Osteocyte (in vitro differentiated cells): ENCODE measurements at regions not wholly inside any gene's neighbourhood (a gene's known extent, or its start where the extent isn't known, plus 50 kb on each side); places are given as distances from the start of the nearest gene placed in this dataset.

Experiments used
- DNase-seq: peaks from one replicate; pipeline ENCODE4 v3.0.0; 2021; ENCODE audit warnings: mixed read lengths; ENCODE audit not compliant: unreplicated experiment; ENCODE audit errors: extremely low spot score
- H3K27ac Mint-ChIP-seq: one replicate; pipeline ENCODE4 v1.8.0; 2021; ENCODE audit warnings: mild to moderate bottlenecking, mixed read lengths; ENCODE audit not compliant: unreplicated experiment
- H3K27me3 Mint-ChIP-seq: one replicate; pipeline ENCODE4 v1.8.0; 2021; ENCODE audit warnings: mixed read lengths; ENCODE audit not compliant: unreplicated experiment
- H3K36me3 Mint-ChIP-seq: one replicate; pipeline ENCODE4 v1.8.0; 2021; ENCODE audit warnings: mixed read lengths; ENCODE audit not compliant: unreplicated experiment
- H3K4me1 Mint-ChIP-seq: one replicate; pipeline ENCODE4 v1.8.0; 2021; ENCODE audit warnings: mixed read lengths; ENCODE audit not compliant: unreplicated experiment
- H3K4me3 Mint-ChIP-seq: one replicate; pipeline ENCODE4 v1.8.0; 2021; ENCODE audit warnings: mild to moderate bottlenecking, moderate library complexity, mixed read lengths; ENCODE audit not compliant: unreplicated experiment
- H3K9me3 Mint-ChIP-seq: one replicate; pipeline ENCODE4 v1.8.0; 2021; ENCODE audit warnings: mixed read lengths; ENCODE audit not compliant: unreplicated experiment
- TF ChIP-seq, protein P1 (sequence below): fragments of 200-600 bp; sonication (generic); IDR thresholded peaks from 2 replicates; pipeline ENCODE4 v1.5.0; 2021; ENCODE audit warnings: antibody characterized with exemption, mild to moderate bottlenecking, moderate library complexity

DNA sequence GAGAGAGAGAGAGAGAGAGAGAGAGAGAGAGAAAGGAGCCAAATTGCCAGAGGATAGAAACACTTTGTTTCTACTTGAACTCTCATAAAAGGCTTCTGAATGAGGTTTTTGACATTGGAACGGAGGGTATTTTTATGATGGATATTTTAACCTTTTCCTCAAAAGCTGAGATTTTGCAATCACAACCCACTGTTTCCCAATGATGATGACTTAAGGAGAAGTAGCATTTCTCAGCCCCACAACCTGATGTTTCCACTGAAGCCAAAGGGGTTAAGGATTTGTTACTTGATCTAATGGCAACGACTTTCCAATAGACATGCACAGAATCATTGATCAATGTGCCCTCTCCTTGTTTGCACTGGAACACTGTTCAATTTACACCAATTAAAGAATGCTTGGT is 67.1 kb upstream of the POU3F3 start:
- H3K36me3 Mint-ChIP-seq, result no peaks in the 10 kb centered on the region
- H3K27me3 Mint-ChIP-seq, result no peaks in the 10 kb centered on the region
- no peaks in the 10 kb centered on the region for H3K9me3 Mint-ChIP-seq
- no peak overlapping the region for H3K4me3 Mint-ChIP-seq
- H3K4me1 Mint-ChIP-seq, result peaks cover 26% of the 10 kb centered on the region
- no peak overlapping the region for H3K27ac Mint-ChIP-seq
- no peak for DNase-seq
- TF ChIP-seq, protein P1, sequence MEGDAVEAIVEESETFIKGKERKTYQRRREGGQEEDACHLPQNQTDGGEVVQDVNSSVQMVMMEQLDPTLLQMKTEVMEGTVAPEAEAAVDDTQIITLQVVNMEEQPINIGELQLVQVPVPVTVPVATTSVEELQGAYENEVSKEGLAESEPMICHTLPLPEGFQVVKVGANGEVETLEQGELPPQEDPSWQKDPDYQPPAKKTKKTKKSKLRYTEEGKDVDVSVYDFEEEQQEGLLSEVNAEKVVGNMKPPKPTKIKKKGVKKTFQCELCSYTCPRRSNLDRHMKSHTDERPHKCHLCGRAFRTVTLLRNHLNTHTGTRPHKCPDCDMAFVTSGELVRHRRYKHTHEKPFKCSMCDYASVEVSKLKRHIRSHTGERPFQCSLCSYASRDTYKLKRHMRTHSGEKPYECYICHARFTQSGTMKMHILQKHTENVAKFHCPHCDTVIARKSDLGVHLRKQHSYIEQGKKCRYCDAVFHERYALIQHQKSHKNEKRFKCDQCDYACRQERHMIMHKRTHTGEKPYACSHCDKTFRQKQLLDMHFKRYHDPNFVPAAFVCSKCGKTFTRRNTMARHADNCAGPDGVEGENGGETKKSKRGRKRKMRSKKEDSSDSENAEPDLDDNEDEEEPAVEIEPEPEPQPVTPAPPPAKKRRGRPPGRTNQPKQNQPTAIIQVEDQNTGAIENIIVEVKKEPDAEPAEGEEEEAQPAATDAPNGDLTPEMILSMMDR, result no peak

DNA sequence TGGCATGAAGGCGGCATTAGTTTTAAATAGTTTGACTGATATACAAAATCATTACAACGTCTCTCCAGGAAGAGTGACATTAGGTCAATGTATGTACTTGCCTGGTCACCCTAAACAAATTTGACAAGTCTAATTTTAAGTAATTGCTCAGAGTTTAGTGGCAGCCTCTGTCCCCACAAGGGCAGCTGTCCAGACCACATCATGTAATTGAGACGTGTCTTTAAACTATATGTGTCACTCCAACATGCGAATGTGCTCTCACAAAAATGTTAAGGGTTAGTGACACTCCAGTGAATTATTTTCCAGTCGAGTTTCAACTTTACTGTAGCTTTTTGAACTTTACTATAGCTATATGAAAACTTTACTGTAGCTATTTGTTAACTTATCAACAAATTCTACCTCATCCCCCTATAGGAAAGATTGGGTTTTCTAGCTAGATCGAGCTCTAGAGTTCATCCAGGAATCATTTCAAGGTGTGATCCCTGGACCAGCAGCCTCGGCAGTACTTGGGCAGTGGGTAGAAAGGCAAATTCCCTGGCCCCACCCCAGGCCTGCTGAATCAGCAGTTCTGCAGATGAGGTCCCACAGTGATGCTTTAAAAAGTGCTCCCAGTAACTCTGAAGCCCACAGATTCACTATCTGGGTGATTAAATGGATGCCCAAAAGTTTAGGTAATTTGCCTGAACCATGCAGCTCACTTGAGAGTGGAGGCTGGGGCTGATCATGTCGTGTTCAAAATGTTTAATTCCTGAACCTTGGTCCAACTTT is 66.4 kb upstream of the POU3F3 start:
- H3K36me3 Mint-ChIP-seq, result no peaks in the 10 kb centered on the region
- H3K27ac Mint-ChIP-seq, result no peak overlapping the region
- no peaks in the 10 kb centered on the region for H3K9me3 Mint-ChIP-seq
- peaks cover 26% of the 10 kb centered on the region for H3K4me1 Mint-ChIP-seq
- no peaks in the 10 kb centered on the region for H3K27me3 Mint-ChIP-seq
- H3K4me3 Mint-ChIP-seq, result no peak overlapping the region
- DNase-seq, result no peak
- TF ChIP-seq, protein P1, result no peak

DNA sequence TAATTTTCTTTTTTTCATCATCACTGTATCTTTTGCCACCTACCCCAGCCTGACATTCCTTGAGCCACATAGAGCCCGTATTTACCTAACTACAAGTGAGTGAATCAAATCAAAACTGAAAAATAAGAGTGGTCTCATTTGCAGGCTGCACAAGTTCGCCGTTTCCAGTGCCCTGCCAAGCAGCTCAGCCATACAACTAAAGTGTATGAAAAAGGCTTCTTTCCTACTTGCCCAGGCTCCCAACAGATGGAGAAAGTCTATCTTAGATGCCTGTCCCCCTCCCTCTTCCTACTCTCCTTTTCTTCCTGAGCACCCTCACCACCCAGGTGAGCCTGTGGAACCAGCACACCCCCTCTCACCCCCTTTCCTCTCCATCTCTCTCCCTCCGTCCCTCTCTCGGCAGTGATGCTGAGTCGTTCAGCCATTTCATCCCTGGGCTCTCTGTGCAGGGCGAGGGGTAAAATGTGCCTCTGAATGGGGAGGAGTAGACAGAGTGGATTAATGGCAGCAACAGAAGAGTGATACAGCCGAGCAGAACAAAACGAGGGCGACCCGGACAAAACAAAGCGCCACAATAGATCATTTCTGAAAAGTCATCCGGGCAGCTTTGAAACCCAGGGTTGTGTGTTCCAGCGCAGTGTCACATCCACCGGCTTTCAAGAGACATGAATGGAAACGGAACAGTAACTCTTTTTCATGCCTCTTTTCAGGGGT is 65.0 kb upstream of the POU3F3 start:
- Mint-ChIP-seq H3K27ac (no peak overlapping the region), H3K4me1 (peaks cover 27% of the 10 kb centered on the region), H3K4me3 (no peak overlapping the region)

DNA sequence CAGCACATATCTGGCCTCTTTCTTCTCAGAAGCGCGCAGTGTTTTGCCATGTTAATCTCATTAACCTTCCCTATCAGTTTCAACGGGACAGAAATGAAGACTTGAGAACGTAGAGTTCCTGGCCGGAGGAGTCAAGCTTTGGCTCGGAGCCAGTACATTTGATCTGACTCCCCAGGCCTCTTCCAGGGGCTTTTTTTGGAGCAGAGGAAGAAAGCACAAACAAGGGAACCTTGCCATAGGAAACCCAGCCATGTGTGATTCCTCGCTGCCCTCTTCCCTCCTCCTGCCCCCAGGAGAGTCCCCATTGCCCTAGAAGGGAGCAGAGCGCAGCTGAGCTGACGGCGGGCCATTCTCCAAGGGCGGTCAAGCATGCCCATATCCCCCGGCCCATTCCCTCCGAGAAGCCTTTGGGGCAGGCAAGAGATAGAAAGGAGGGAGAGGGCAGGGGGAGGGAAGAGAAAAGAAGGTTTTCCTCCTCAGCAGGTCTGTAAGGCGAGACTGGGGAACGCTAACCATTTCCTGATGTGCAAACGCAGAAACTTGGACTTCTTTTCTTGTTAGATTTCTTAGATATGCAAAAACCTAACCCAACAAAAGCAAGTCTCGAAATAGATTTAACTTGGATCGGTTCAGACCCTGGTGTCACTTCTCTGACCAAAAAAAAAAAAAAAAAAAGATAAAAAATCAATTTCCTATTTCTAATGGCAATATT is 63.7 kb upstream of the POU3F3 start:
- Mint-ChIP-seq H3K4me3 (peak overlapping the region; percentile 12), H3K27ac (peak overlapping the region; percentile 76), H3K36me3 (no peaks in the 10 kb centered on the region), H3K9me3 (no peaks in the 10 kb centered on the region), H3K27me3 (no peaks in the 10 kb centered on the region), H3K4me1 (peaks cover 40% of the 10 kb centered on the region)
- no peak for DNase-seq
- TF ChIP-seq, protein P1, result no peak

More for the DNA sequence above, 65.0 kb upstream of the POU3F3 start:
- Mint-ChIP-seq H3K9me3 (no peaks in the 10 kb centered on the region), H3K27me3 (no peaks in the 10 kb centered on the region), H3K36me3 (no peaks in the 10 kb centered on the region)
- TF ChIP-seq, protein P1, result no peak
- no peak for DNase-seq
